C4-2B (cell line): ENCODE measurements at regions not wholly inside any gene's neighbourhood (a gene's known extent, or its start where the extent isn't known, plus 50 kb on each side); places are given as distances from the start of the nearest gene placed in this dataset.

Experiments
- CTCF ChIP-seq: fragments of 450-650 bp; conservative IDR thresholded peaks from 2 replicates; pipeline ENCODE4 v1.5.1; 2017; ENCODE audit warnings: mild to moderate bottlenecking
- ZFX ChIP-seq: fragments of 450-650 bp; IDR thresholded peaks from 2 replicates; pipeline ENCODE4 v1.6.1; 2017

GRCh38 chr17:65438708-65439294 is 122.6 kb downstream of the AXIN2 start:
- TF ChIP-seq CTCF: no peak
- no peak for TF ChIP-seq ZFX
